ES-I3 (cell line): ENCODE measurements at regions not wholly inside any gene's neighbourhood (a gene's known extent, or its start where the extent isn't known, plus 50 kb on each side); places are given as distances from the start of the nearest gene placed in this dataset.

Source experiments
- H3K36me3 ChIP-seq: 2 replicates; pipeline ENCODE4 v1.6.1; 2013; ENCODE audit warnings: mild to moderate bottlenecking, low read length, control low read depth, moderate library complexity; ENCODE audit not compliant: insufficient read depth
- H3K4me1 ChIP-seq: 2 replicates; pipeline ENCODE4 v1.6.1; 2013; ENCODE audit warnings: mild to moderate bottlenecking, control low read depth, low read length; ENCODE audit not compliant: insufficient read depth
- H3K9ac ChIP-seq: 2 replicates; pipeline ENCODE4 v1.6.1; 2013; ENCODE audit warnings: low read depth, mild to moderate bottlenecking, low read length, moderate library complexity
- H3K9me3 ChIP-seq: 2 replicates; pipeline ENCODE4 v1.6.1; 2013; ENCODE audit warnings: mild to moderate bottlenecking, low read length, moderate library complexity; ENCODE audit not compliant: control insufficient read depth, insufficient read depth

DNA sequence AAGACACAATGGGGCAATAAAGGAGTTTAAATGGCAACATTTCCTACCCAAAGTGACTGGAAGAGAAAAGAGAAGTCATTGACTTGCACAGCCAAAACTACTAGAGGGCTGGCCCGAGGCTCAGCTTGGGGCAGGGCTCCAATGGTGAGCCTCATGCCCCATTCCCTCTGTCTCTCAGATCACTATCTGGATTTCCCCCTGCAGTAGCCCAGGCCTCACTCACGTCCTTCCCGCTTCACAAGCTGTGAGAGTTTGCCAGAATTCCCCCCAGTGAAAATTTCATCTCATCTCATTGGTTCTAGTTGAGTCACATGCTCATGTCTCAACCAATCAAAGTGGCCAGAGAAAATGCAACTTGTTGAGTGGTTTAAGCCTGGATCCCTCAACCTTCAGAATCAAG, 181.3 kb downstream of the WDR11 start:
- Histone ChIP-seq H3K9me3 (no peaks in the 10 kb centered on the region), H3K4me1 (peaks cover 7% of the 10 kb centered on the region; the same call in 1 of the 2 replicates), H3K9ac (no peak overlapping the region), H3K36me3 (no peaks in the 10 kb centered on the region)

DNA sequence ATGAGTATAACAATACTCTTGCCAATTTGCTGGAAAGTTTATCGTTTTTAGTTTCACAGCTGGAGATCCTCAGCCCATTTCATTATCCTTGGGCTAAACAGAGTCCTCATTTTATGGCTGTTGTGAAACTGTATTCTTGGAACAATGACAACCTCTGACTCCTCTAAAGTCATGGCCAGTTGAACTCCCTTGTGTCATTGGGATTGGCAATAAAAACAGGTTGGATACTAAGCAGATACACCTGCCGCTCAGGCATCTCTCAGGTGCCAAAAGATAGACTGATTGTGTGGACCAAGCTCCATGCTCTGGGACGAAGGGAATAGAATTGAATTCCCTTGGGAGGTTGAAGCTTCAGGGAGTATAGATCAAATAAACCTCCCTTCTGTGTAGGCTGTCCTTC, 182.2 kb downstream of the WDR11 start:
- no peaks in the 10 kb centered on the region for H3K36me3 ChIP-seq
- H3K9ac ChIP-seq: no peak overlapping the region
- H3K9me3 ChIP-seq: no peaks in the 10 kb centered on the region
- H3K4me1 ChIP-seq: peaks cover 7% of the 10 kb centered on the region; the same call in 1 of the 2 replicates

DNA sequence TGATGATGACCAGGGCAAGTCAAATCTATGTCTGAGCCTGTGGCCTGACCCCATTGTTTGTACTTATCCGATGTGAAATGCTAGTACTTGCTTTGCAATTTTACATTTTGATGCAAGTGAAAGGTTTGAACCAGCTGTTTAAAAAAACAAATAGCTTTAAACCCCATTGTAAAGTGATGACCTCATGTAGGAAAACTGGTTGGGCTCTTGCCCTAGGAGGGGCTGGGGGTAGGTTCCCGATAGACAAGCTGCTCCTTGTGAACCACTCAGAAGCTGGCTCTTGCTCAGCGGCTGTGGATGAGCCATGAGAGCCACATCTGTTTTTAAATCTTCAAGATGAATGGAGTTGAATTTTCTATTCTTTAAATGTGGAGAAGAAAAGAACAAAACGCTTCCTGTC, 185.3 kb downstream of the WDR11 start:
- H3K36me3 ChIP-seq: no peaks in the 10 kb centered on the region
- H3K9ac ChIP-seq: no peak overlapping the region
- H3K4me1 ChIP-seq: peaks cover 7% of the 10 kb centered on the region; the same call in 1 of the 2 replicates
- no peaks in the 10 kb centered on the region for H3K9me3 ChIP-seq

DNA sequence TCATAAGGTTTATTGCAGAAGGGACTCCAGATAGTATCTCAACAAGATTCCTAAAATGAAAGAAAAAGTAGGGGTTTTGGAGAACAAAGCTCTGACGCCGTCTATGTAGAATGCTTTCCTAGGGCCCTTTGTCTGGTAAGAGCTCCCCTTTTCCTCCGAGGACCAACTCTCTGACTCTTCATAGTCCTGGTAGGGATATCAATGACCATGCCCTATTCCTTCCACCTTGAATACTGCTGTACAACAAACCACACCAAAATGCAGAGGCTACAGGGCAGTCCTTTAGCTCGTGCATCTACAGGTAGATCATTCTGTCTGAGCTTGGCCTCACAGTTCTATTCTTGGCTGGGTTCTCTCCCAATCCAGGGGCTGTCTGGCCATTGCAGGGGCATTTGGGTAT, 190.3 kb downstream of the WDR11 start:
- H3K4me1 ChIP-seq: peaks cover 2% of the 10 kb centered on the region; the same call in 1 of the 2 replicates
- no peaks in the 10 kb centered on the region for H3K36me3 ChIP-seq
- no peaks in the 10 kb centered on the region for H3K9me3 ChIP-seq
- H3K9ac ChIP-seq: no peak overlapping the region

DNA sequence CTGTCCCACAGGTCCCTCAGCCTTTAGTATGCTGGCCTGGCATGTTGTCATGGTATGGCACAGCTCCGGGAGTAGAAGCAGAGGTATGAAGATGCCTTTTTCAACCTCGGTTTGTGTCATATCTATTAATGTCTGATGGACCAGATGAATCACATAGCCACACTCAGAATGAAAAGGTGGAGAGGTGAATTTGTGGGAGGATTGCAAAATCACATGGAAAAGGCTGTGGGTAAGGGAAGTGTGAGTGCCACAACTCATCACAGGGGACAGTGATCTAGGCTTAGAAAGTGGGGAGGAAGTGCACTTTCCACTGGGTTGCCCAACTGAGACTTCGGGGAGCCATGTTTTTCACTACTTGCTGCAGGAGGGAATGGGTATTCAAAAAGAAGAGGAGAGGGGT, 190.7 kb downstream of the WDR11 start:
- Histone ChIP-seq H3K36me3 (no peaks in the 10 kb centered on the region), H3K9ac (no peak overlapping the region), H3K4me1 (no peaks in the 10 kb centered on the region), H3K9me3 (no peaks in the 10 kb centered on the region)

DNA sequence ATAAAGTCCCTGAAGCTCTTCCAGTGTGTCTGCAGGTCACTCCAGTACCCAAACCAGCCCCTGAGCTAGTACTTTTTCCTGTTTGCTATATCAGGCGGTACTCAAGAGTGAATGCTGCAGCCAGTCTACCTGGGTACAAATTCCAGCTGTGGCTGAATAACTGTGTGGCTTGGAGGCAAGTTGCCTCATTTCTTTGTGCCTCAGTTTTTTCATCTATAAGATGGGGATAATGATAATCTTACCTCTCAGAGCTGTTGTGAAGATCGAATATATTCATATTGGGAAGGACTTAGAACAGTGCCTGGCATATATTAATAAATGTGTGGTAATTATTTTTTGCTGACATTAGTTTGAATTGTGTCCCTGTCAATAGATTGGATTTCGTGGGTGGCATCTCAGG, 191.2 kb downstream of the WDR11 start:
- no peak overlapping the region for H3K9ac ChIP-seq
- no peaks in the 10 kb centered on the region for H3K36me3 ChIP-seq
- H3K9me3 ChIP-seq: no peaks in the 10 kb centered on the region
- H3K4me1 ChIP-seq: no peaks in the 10 kb centered on the region

DNA sequence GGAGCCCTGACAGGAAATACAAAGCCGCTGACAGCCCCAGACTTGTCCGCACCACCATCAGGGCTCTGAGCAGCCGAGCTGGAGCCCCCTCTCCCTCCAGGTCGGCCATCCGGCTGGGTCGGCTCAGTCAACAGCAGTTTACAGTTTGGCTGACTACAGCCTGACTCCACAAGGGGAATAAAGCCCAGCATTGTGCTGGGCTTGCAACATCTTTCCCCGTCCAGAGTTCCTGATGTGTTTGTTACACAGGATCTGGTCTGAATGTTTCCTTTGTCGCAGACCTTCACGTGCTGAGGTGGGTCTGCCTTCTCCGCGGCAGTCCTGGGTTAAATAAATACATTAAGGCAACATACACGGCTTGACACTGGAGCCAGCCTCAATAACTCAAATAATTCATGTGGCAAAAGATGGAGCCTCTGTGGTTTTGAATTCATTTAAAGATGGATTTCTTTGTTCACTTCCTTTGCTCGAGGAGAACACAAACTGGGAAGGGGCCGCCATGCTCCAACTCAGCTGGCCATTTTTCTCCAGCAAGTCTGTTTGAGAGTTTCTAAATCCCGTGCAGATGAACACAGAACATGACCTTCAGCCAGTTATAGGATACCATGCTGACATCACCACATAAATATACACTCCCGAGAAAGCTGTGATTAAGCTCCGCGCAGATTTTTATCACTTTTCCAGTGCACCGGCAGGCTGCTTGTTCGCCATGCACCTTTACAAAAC, 192.1 kb downstream of the WDR11 start:
- no peaks in the 10 kb centered on the region for H3K36me3 ChIP-seq
- H3K9ac ChIP-seq: no peak overlapping the region
- H3K9me3 ChIP-seq: no peaks in the 10 kb centered on the region
- H3K4me1 ChIP-seq: no peaks in the 10 kb centered on the region

DNA sequence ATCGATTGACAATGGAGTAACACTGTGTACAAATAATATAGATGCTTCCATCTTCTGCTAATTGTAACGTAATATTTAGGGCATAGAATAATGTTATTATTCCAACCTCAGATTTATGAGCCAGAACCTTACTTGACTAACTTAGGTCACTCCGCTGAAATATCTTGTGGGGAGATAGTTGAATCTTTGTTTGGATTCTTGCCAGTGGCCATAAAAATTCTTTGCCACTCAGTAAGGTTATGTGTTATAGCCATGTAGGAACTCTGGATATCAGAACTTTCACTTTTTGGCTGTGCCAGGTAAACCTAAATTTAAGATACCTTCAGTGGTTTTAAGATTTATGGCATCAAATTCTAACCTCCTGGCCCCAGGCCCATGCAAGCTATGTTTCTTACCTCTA, 197.6 kb downstream of the WDR11 start:
- Histone ChIP-seq H3K9me3 (no peaks in the 10 kb centered on the region), H3K4me1 (no peaks in the 10 kb centered on the region), H3K9ac (no peak overlapping the region), H3K36me3 (no peaks in the 10 kb centered on the region)

DNA sequence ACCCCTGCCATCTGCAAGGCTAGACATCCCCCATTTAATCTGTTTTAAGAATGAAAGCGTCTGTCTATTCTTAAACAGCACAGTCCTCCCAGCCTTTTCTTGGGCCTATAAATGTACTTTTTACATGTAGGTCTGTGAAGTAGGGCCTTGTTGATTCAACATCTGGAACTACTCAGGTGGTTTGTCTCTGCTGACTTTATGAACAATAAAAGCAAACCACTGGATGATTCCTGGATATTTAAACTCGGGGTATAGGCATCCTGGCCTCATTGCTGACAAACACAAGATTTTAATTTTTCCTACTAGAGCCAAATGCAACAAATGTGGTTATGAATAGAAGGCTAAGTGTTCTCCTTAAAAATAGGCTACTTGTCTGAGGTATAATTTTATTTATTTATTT, 198.3 kb downstream of the WDR11 start:
- no peaks in the 10 kb centered on the region for H3K4me1 ChIP-seq
- H3K9me3 ChIP-seq: no peaks in the 10 kb centered on the region
- no peaks in the 10 kb centered on the region for H3K36me3 ChIP-seq
- H3K9ac ChIP-seq: no peak overlapping the region

DNA sequence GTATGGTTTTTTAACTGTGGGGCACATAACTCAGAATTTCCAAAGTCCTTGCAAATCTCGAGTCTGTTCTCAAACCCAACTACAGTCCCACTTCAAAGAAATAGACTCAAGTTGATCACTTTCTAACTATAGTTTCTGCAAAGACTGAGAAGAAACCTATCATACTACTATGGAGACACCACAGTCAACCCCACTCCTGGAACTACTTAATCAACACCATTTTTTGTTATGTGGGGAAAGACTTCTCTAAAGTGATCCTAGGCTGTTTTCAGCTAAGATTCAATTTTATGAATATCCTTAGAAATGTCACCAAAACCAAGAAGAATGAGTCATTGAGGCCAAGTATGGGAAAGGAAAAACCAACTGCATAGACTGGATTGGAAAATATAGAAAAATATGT, 198.8 kb downstream of the WDR11 start:
- H3K9me3 ChIP-seq: no peaks in the 10 kb centered on the region
- no peaks in the 10 kb centered on the region for H3K4me1 ChIP-seq
- no peaks in the 10 kb centered on the region for H3K36me3 ChIP-seq
- H3K9ac ChIP-seq: no peak overlapping the region

DNA sequence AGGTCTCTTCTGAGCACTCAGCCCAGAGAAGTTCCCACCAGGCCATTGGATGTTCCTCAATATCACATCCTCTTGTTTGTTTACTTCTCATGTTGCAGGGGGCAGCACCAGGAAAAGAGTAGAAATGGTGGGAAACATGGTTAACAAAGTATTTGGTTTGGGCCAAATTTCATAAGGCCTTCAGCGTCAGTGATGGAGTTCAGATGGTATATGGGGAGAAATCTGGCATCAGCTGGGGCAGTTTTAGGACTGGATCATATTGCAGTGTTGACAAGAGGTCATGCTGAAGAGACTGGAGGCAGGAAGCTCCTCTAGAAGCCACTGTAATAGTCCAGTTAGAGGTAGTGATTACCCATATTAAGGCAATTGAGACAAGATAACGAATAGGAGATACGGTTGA, 200.0 kb downstream of the WDR11 start:
- Histone ChIP-seq H3K9me3 (no peaks in the 10 kb centered on the region), H3K4me1 (no peaks in the 10 kb centered on the region), H3K36me3 (no peaks in the 10 kb centered on the region), H3K9ac (no peak overlapping the region)

DNA sequence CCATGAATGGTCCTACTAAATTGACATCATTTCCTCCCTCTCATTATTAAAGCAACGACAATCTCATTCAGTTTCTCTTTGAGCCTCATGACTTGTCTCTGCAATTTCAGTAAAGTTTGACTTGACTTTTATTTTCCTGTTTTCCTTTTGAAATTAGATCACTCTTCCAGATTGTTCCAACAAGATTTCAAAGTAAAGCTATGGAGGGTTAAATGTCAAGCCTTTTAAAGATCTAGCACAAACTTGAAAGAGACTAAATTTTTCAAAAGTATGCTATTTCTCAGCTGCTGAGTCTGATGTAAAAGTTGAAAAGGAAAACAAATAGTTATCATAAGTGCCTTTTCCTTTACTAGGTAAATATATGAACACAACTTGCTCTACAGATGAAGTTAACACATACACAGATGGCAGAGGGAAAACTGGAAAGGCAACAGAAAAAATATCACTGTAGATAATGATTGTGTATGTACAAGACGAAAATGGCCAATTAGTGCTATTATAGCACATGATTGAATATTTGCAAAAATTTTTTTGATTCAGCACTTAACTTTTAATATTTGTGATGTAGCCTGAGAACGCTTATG, 200.6 kb downstream of the WDR11 start:
- H3K9ac ChIP-seq: no peak overlapping the region
- no peaks in the 10 kb centered on the region for H3K36me3 ChIP-seq
- no peaks in the 10 kb centered on the region for H3K4me1 ChIP-seq
- H3K9me3 ChIP-seq: no peaks in the 10 kb centered on the region

DNA sequence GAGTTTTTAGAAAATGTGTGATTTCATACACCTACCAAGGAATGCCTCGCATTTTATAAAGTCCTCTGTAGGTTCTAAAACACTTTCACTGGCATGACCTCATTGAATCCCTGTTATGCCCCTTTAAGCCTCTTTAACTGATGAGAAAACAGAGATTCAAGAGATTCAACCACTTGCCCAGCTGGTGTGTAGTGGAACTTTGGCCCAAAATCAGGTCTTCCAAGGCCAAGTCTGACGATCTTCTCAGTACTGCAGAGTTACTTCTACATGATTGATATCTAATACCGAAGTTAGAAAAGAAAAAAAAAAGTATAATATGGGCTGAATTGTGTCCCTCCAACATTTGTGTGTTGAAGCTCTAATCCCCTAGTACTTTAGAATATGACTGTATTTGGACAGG, 202.0 kb downstream of the WDR11 start:
- Histone ChIP-seq H3K4me1 (no peaks in the 10 kb centered on the region), H3K9ac (no peak overlapping the region), H3K36me3 (no peaks in the 10 kb centered on the region)

DNA sequence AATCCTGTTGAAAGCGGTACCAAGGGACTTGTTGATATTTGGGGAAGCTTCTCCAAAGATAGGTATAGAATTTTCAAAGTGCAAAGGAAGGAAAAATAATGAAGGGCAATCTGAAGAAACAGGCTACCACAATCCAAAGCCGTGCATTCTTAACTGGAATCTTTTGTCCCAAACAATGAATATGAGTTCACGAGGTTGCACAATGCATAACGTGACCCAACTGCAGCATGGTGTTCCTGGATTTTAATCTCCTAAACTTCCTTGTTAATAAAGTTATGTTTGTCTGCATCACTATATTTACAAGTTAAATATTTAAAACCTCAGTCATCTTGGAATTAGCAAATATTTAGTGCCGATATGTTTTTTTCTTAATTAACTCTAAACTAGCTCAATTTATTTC, 203.7 kb downstream of the WDR11 start:
- Histone ChIP-seq H3K36me3 (no peaks in the 10 kb centered on the region), H3K9ac (no peak overlapping the region), H3K9me3 (no peaks in the 10 kb centered on the region), H3K4me1 (no peaks in the 10 kb centered on the region)

More for the DNA sequence above, 202.0 kb downstream of the WDR11 start:
- H3K9me3 ChIP-seq: no peaks in the 10 kb centered on the region

DNA sequence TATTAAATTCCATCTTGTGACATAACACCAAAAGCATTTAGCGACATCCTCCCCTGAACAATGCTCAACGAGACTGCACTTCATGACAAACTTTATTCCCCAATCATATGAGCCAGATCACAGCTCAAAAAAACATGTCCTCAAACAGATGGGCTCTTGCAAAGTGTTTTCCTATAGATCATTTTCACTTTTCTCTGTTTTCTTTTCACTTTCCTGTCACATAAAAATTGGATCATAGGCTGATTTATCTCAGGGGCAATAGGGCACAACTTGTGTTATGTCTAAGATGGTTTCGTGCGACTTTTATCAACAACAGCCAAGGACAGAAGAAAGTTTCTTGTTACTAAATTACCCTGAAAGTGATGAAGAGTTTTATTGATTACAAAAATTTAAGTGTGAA, 206.1 kb downstream of the WDR11 start:
- no peaks in the 10 kb centered on the region for H3K4me1 ChIP-seq
- H3K9ac ChIP-seq: no peak overlapping the region
- H3K36me3 ChIP-seq: no peaks in the 10 kb centered on the region
- no peaks in the 10 kb centered on the region for H3K9me3 ChIP-seq
